ENCODE measurements at regions not wholly inside any gene's neighbourhood (a gene's known extent, or its start where the extent isn't known, plus 50 kb on each side); places are given as distances from the start of the nearest gene placed in this dataset.

DNA sequence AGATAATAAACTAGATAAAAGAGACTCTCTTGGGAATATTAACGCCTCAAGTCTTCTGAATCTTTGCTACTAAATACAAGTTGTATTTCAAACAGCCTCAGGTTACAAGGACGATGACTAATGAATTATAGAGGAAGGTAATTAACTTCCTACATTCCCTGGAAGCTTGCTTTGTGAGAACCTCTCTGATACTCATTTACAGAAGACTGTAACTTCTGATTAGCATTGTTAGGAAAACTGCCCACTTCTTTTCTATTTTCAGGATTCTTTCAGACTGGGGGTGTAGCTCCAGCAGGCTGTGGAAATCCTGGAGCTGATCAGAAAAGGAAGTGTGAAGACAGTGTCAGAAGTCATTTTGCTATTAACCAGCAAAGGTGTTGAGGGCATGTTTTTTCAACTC is 316.7 kb upstream of the NPSR1 start:
- TF ChIP-seq, protein P1, sequence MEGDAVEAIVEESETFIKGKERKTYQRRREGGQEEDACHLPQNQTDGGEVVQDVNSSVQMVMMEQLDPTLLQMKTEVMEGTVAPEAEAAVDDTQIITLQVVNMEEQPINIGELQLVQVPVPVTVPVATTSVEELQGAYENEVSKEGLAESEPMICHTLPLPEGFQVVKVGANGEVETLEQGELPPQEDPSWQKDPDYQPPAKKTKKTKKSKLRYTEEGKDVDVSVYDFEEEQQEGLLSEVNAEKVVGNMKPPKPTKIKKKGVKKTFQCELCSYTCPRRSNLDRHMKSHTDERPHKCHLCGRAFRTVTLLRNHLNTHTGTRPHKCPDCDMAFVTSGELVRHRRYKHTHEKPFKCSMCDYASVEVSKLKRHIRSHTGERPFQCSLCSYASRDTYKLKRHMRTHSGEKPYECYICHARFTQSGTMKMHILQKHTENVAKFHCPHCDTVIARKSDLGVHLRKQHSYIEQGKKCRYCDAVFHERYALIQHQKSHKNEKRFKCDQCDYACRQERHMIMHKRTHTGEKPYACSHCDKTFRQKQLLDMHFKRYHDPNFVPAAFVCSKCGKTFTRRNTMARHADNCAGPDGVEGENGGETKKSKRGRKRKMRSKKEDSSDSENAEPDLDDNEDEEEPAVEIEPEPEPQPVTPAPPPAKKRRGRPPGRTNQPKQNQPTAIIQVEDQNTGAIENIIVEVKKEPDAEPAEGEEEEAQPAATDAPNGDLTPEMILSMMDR (IDR thresholded peaks at IDR 0.05), result no peak
- H3K27ac Mint-ChIP-seq (ENCODE audit: unreplicated experiment), result no peak overlapping the region
- no peaks in the 10 kb centered on the region for H3K36me3 Mint-ChIP-seq (ENCODE audit: low read depth)
- peaks cover 4% of the 10 kb centered on the region for H3K27me3 Mint-ChIP-seq (ENCODE audit: low read depth)
- DNase-seq (ENCODE audit: low spot score), result no peak
- H3K4me3 Mint-ChIP-seq (ENCODE audit: unreplicated experiment), result no peak overlapping the region
- peaks cover 11% of the 10 kb centered on the region for H3K9me3 Mint-ChIP-seq (ENCODE audit: low read depth)
- H3K4me1 Mint-ChIP-seq (ENCODE audit: low read depth), result peaks cover 8% of the 10 kb centered on the region

DNA sequence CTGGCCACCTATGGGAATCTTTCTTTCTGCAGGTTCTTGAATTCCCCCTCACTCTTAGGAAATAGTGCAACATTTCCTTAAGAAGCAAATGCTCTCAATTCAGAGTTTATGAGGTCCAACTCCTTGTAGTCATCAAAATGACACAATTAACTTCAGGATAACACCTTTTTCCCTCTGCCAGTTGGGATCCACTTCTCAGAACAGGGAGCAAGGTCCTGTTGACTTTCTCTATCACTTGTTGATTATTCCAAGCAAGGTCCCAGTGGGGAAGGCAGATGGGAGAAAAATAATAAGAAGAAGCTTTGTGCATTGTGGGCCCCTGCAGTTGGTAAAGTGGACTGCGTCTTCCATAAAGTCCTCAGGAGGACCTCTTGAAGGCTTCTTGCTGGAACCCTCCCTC is 315.6 kb upstream of the NPSR1 start:
- Mint-ChIP-seq H3K4me1 (ENCODE audit: low read depth) (peaks cover 8% of the 10 kb centered on the region), H3K4me3 (ENCODE audit: unreplicated experiment) (no peak overlapping the region), H3K27me3 (ENCODE audit: low read depth) (peaks cover 4% of the 10 kb centered on the region), H3K27ac (ENCODE audit: unreplicated experiment) (no peak overlapping the region), H3K9me3 (ENCODE audit: low read depth) (peaks cover 6% of the 10 kb centered on the region), H3K36me3 (ENCODE audit: low read depth) (no peaks in the 10 kb centered on the region)
- DNase-seq (ENCODE audit: low spot score), result no peak
- TF ChIP-seq, protein P1 (IDR thresholded peaks at IDR 0.05), result no peak

DNA sequence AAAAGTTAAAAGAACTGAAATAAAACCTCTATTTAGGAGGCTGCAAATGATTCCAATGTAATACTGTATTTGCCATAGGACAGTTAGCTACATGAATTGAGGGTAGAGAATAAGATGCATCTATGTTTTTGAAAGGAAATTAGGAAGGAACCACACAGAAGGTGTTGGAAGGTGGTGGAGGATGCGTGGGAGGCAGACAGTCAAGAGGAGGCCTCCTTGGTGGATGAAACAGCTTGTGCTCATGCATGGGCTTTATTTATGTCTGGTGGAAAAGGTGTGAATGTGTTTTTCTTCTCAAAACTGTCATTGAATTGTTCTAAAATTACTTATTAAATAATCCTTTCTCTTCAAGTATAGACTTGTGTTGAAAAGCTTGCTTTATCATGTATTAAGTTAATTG is 314.4 kb upstream of the NPSR1 start:
- H3K9me3 Mint-ChIP-seq (ENCODE audit: low read depth), result no peaks in the 10 kb centered on the region
- peaks cover 8% of the 10 kb centered on the region for H3K4me1 Mint-ChIP-seq (ENCODE audit: low read depth)
- no peak for DNase-seq (ENCODE audit: low spot score)
- H3K27me3 Mint-ChIP-seq (ENCODE audit: low read depth), result peaks cover 4% of the 10 kb centered on the region
- H3K4me3 Mint-ChIP-seq (ENCODE audit: unreplicated experiment), result no peak overlapping the region
- no peaks in the 10 kb centered on the region for H3K36me3 Mint-ChIP-seq (ENCODE audit: low read depth)
- TF ChIP-seq, protein P1 (IDR thresholded peaks at IDR 0.05), result no peak
- no peak overlapping the region for H3K27ac Mint-ChIP-seq (ENCODE audit: unreplicated experiment)

DNA sequence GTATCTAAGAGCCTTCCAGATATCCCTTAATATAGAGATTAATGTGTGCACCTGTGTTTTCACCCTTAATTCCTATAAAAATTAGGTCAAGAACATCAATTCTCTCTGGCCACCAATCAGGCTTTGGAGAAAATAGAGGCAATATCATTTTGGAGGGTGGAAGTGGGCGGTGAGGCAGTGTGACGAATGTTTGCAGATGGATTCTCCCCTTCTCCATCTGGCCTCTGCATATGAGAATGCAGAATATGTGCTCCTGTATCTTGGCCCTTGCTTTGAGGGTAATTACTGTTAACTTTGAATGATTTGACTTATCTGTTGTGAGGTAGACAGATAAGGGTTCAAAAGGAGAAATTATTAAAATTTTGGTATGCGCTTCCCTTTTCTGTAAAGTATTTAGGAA is 304.0 kb upstream of the NPSR1 start:
- peaks cover 34% of the 10 kb centered on the region for H3K4me1 Mint-ChIP-seq (ENCODE audit: low read depth)
- no peak overlapping the region for H3K4me3 Mint-ChIP-seq (ENCODE audit: unreplicated experiment)
- no peaks in the 10 kb centered on the region for H3K36me3 Mint-ChIP-seq (ENCODE audit: low read depth)
- no peaks in the 10 kb centered on the region for H3K27me3 Mint-ChIP-seq (ENCODE audit: low read depth)
- no peak overlapping the region for H3K27ac Mint-ChIP-seq (ENCODE audit: unreplicated experiment)
- no peak for DNase-seq (ENCODE audit: low spot score)
- no peaks in the 10 kb centered on the region for H3K9me3 Mint-ChIP-seq (ENCODE audit: low read depth)
- TF ChIP-seq, protein P1 (IDR thresholded peaks at IDR 0.05), result no peak

DNA sequence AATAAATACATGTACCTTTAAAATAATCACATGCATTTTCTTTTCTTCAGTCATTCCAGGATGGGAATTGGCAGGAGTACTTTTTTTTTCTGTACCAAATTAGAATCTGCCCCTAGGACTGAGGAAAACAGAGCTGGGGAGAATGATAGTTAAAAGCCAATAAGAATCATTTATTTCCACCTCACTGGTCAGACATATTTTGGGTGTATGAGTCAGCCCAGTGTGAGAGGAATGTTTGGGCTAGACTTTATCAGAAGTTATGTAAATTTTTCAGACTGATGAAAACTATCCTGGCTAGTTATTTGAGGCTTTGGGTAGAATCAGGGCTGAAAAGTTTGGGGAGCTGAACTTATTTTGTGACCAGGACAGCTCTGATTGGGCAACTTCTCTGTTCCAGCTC is 303.1 kb upstream of the NPSR1 start:
- no peak overlapping the region for H3K4me3 Mint-ChIP-seq (ENCODE audit: unreplicated experiment)
- H3K27ac Mint-ChIP-seq (ENCODE audit: unreplicated experiment), result peak overlapping the region; percentile 70
- no peaks in the 10 kb centered on the region for H3K27me3 Mint-ChIP-seq (ENCODE audit: low read depth)
- TF ChIP-seq, protein P1 (IDR thresholded peaks at IDR 0.05), result no peak
- H3K4me1 Mint-ChIP-seq (ENCODE audit: low read depth), result peaks cover 34% of the 10 kb centered on the region
- no peaks in the 10 kb centered on the region for H3K36me3 Mint-ChIP-seq (ENCODE audit: low read depth)
- DNase-seq (ENCODE audit: low spot score), result no peak
- no peaks in the 10 kb centered on the region for H3K9me3 Mint-ChIP-seq (ENCODE audit: low read depth)
